GM12801 (cell line): ENCODE measurements at regions not wholly inside any gene's neighbourhood (a gene's known extent, or its start where the extent isn't known, plus 50 kb on each side); places are given as distances from the start of the nearest gene placed in this dataset.

ENCODE experiments used
- CTCF ChIP-seq: IDR thresholded peaks from one replicate; pipeline ENCODE4 v1.5.1; 2011; ENCODE audit warnings: control low read depth; ENCODE audit not compliant: insufficient read length; ENCODE audit errors: extremely low read depth

- TF ChIP-seq CTCF: no peak
These were observed 126.1 kb downstream of the GDAP2 start for GRCh38 chr1:117803318-117803717.

GRCh38 chr1:117809764-117810163 lies 119.7 kb downstream of the GDAP2 start:
- no peak for TF ChIP-seq CTCF

GRCh38 chr1:117810553-117810952 lies 118.9 kb downstream of the GDAP2 start:
- TF ChIP-seq CTCF: no peak

GRCh38 chr1:117812869-117813511 lies 116.4 kb downstream of the GDAP2 start:
- no peak for TF ChIP-seq CTCF
